ENCODE measurements at regions not wholly inside any gene's neighbourhood (a gene's known extent, or its start where the extent isn't known, plus 50 kb on each side); places are given as distances from the start of the nearest gene placed in this dataset.

GRCh38 chr20:10754824-10755223, 81.0 kb upstream of the JAG1 start:
- Histone ChIP-seq H3K4me3 (no peak overlapping the region), H3K9me3 (no peaks in the 10 kb centered on the region), H3K4me1 (peaks cover 0 to 17% (median 4%) of the 10 kb centered on the region in 3 donors), H3K27me3 (no peaks in the 10 kb centered on the region), H3K27ac (no peak overlapping the region), H3K36me3 (no peaks in the 10 kb centered on the region)
- no peak for TF ChIP-seq CTCF (IDR thresholded peaks at IDR 0.05)
- no peak for TF ChIP-seq POLR2A (IDR thresholded peaks at IDR 0.05)
- WGBS, 2 donors: 23 to 35% methylated on average over 2 of the region's 2 CpGs
- intact Hi-C loops (cut with DNase I): no loop called here
- DNase-seq: no peak

- TF ChIP-seq CTCF (IDR thresholded peaks at IDR 0.05) (no peak), POLR2A (IDR thresholded peaks at IDR 0.05) (no peak)
- no peak for DNase-seq
- Histone ChIP-seq H3K36me3 (no peaks in the 10 kb centered on the region), H3K4me1 (peaks cover 0 to 36% (median 12%) of the 10 kb centered on the region in 3 donors), H3K9me3 (no peaks in the 10 kb centered on the region), H3K4me3 (no peak overlapping the region), H3K27me3 (no peaks in the 10 kb centered on the region), H3K27ac (no peak overlapping the region)
- 18 to 40% methylated on average over 4 of the region's 4 CpGs for WGBS, 2 donors
- intact Hi-C loops (cut with DNase I): no loop called here
Observed at GRCh38 chr20:10758446-10758845, 84.6 kb upstream of the JAG1 start.

- H3K36me3 ChIP-seq: no peaks in the 10 kb centered on the region
- WGBS, 2 donors: 41 to 52% methylated on average over 8 of the region's 8 CpGs
- H3K4me1 ChIP-seq: peaks cover 0 to 19% (median 8%) of the 10 kb centered on the region in 3 donors
- no peaks in the 10 kb centered on the region for H3K9me3 ChIP-seq
- DNase-seq: no peak
- H3K4me3 ChIP-seq: no peak overlapping the region
- no peaks in the 10 kb centered on the region for H3K27me3 ChIP-seq
- no peak for TF ChIP-seq POLR2A (IDR thresholded peaks at IDR 0.05)
- TF ChIP-seq CTCF (IDR thresholded peaks at IDR 0.05): no peak
- intact Hi-C loops (cut with DNase I): no loop called here
- peak overlapping the region in 2 of 4 donors; percentile 10 to 30 for H3K27ac ChIP-seq
Observed at GRCh38 chr20:10761232-10761631, 87.4 kb upstream of the JAG1 start.

GRCh38 chr20:10761786-10762185, 88.0 kb upstream of the JAG1 start:
- intact Hi-C loops (cut with DNase I): no loop called here
- 30 to 56% methylated on average over 6 to 8 of the region's 8 CpGs for WGBS, 2 donors
- no peaks in the 10 kb centered on the region for H3K27me3 ChIP-seq
- peak overlapping the region in 3 of 4 donors; percentile 10 to 36 (median 12) for H3K27ac ChIP-seq
- no peak for DNase-seq
- H3K36me3 ChIP-seq: no peaks in the 10 kb centered on the region
- peaks cover 0 to 19% (median 8%) of the 10 kb centered on the region in 3 donors for H3K4me1 ChIP-seq
- H3K9me3 ChIP-seq: no peaks in the 10 kb centered on the region
- TF ChIP-seq CTCF (IDR thresholded peaks at IDR 0.05) (no peak), POLR2A (IDR thresholded peaks at IDR 0.05) (no peak)
- no peak overlapping the region for H3K4me3 ChIP-seq

- TF ChIP-seq CTCF (IDR thresholded peaks at IDR 0.05) (no peak), POLR2A (IDR thresholded peaks at IDR 0.05) (no peak)
- WGBS, 2 donors: 67 to 68% methylated on average over 2 of the region's 2 CpGs
- H3K27me3 ChIP-seq: no peaks in the 10 kb centered on the region
- no peaks in the 10 kb centered on the region for H3K36me3 ChIP-seq
- intact Hi-C loops (cut with DNase I): no loop called here
- no peak overlapping the region for H3K4me3 ChIP-seq
- peaks cover 0 to 19% (median 8%) of the 10 kb centered on the region in 3 donors for H3K4me1 ChIP-seq
- no peaks in the 10 kb centered on the region for H3K9me3 ChIP-seq
- DNase-seq: no peak
- peak overlapping the region in 3 of 4 donors; percentile 10 to 36 (median 12) for H3K27ac ChIP-seq
Observed at GRCh38 chr20:10762216-10762615, 88.4 kb upstream of the JAG1 start.
